Ectodermal cell (in vitro differentiated cells): ENCODE measurements at regions not wholly inside any gene's neighbourhood (a gene's known extent, or its start where the extent isn't known, plus 50 kb on each side); places are given as distances from the start of the nearest gene placed in this dataset.
"Not testable (repeated sequence)": the region's sequence is repeated elsewhere in the genome, so short reads cannot be mapped to it uniquely, and the experiment has no call there.

ENCODE experiments used
- H3K27ac ChIP-seq: 2 replicates; pipeline ENCODE4 v1.7.0; 2013; ENCODE audit warnings: mild to moderate bottlenecking, low read depth, low read length; ENCODE audit not compliant: insufficient read depth, poor library complexity, severe bottlenecking
- H3K27me3 ChIP-seq: 2 replicates; pipeline ENCODE4 v1.7.0; 2013; ENCODE audit warnings: mild to moderate bottlenecking, low read length; ENCODE audit not compliant: insufficient read depth, control insufficient read depth, poor library complexity, severe bottlenecking
- H3K36me3 ChIP-seq: one replicate; pipeline ENCODE4 v1.7.0; 2013; ENCODE audit warnings: low read length; ENCODE audit not compliant: control insufficient read depth, insufficient read depth
- H3K4me1 ChIP-seq: one replicate; pipeline ENCODE4 v1.7.0; 2013; ENCODE audit warnings: low read length; ENCODE audit not compliant: control insufficient read depth, insufficient read depth
- H3K4me3 ChIP-seq: 2 replicates; pipeline ENCODE4 v1.7.0; 2013; ENCODE audit warnings: low read depth, low read length, control low read depth; ENCODE audit not compliant: insufficient read depth
- H3K9me3 ChIP-seq: 2 replicates; pipeline ENCODE4 v1.7.0; 2013; ENCODE audit warnings: mild to moderate bottlenecking, low read length, moderate library complexity; ENCODE audit not compliant: control insufficient read depth
- WGBS, 2 experiments: methylation state at CpG; one replicate each; pipeline ENCODE4 v1.1.7; 2013; ENCODE audit warnings: missing lambda C conversion rate in 2 of 2; 5-methylcytosine and 5-hydroxymethylcytosine counted together

- H3K27ac ChIP-seq, result no peak overlapping the region
Measured at GRCh38 chr4:67342291-67342690, 203.0 kb downstream of the CENPC start.

GRCh38 chr4:67333664-67334063 is 211.6 kb downstream of the CENPC start:
- Histone ChIP-seq H3K4me3 (no peak overlapping the region), H3K4me1 (no peaks in the 10 kb centered on the region), H3K27ac (no peak overlapping the region), H3K9me3 (no peaks in the 10 kb centered on the region), H3K36me3 (no peaks in the 10 kb centered on the region), H3K27me3 (no peaks in the 10 kb centered on the region)
- WGBS, 2 experiments, result 93 to 94% methylated on average over 4 of the region's 4 CpGs

More at GRCh38 chr4:67342291-67342690, 203.0 kb downstream of the CENPC start:
- no peaks in the 10 kb centered on the region for H3K9me3 ChIP-seq
- H3K36me3 ChIP-seq, result no peaks in the 10 kb centered on the region
- WGBS, 2 experiments, result 94 to 100% methylated on average over 1 to 2 of the region's 2 CpGs
- no peak overlapping the region for H3K4me3 ChIP-seq
- H3K27me3 ChIP-seq, result no peaks in the 10 kb centered on the region
- no peaks in the 10 kb centered on the region for H3K4me1 ChIP-seq

- no peaks in the 10 kb centered on the region for H3K36me3 ChIP-seq
- no peaks in the 10 kb centered on the region for H3K4me1 ChIP-seq
- no peak overlapping the region for H3K27ac ChIP-seq
- H3K9me3 ChIP-seq, result no peaks in the 10 kb centered on the region
- H3K27me3 ChIP-seq, result no peaks in the 10 kb centered on the region
- 17 to 20% methylated on average over 4 of the region's 4 CpGs for WGBS, 2 experiments
- no peak overlapping the region for H3K4me3 ChIP-seq
Measured at GRCh38 chr4:67332627-67333026, 212.7 kb downstream of the CENPC start.

GRCh38 chr4:67328393-67328792 is 216.9 kb downstream of the CENPC start:
- Histone ChIP-seq H3K4me1 (no peaks in the 10 kb centered on the region), H3K4me3 (no peak overlapping the region), H3K27ac (no peak overlapping the region), H3K36me3 (no peaks in the 10 kb centered on the region), H3K27me3 (no peaks in the 10 kb centered on the region), H3K9me3 (no peaks in the 10 kb centered on the region)
- no CpG with 5 or more reads among the region's 1 CpG for WGBS, 2 experiments

- Histone ChIP-seq H3K27ac (no peak overlapping the region), H3K9me3 (no peaks in the 10 kb centered on the region), H3K4me3 (no peak overlapping the region), H3K36me3 (no peaks in the 10 kb centered on the region), H3K4me1 (no peaks in the 10 kb centered on the region), H3K27me3 (no peaks in the 10 kb centered on the region)
- WGBS, 2 experiments, result 0% methylated on average over 1 of the region's 2 CpGs
Measured at GRCh38 chr4:67328018-67328278, 217.4 kb downstream of the CENPC start.

GRCh38 chr4:67327245-67328017 is 217.9 kb downstream of the CENPC start:
- Histone ChIP-seq H3K27ac (no peak overlapping the region), H3K36me3 (no peaks in the 10 kb centered on the region)
- 10 to 15% methylated on average over 5 to 6 of the region's 6 CpGs for WGBS, 2 experiments

GRCh38 chr4:67325791-67326190 is 219.5 kb downstream of the CENPC start:
- Histone ChIP-seq H3K9me3 (no peaks in the 10 kb centered on the region), H3K27ac (no peak overlapping the region), H3K4me1 (no peaks in the 10 kb centered on the region), H3K27me3 (no peaks in the 10 kb centered on the region), H3K4me3 (no peak overlapping the region), H3K36me3 (no peaks in the 10 kb centered on the region)
- WGBS, 2 experiments, result 7 to 12% methylated on average over 2 of the region's 2 CpGs

More at GRCh38 chr4:67327245-67328017, 217.9 kb downstream of the CENPC start:
- Histone ChIP-seq H3K4me1 (no peaks in the 10 kb centered on the region), H3K27me3 (no peaks in the 10 kb centered on the region), H3K4me3 (no peak overlapping the region), H3K9me3 (no peaks in the 10 kb centered on the region)

- no peaks in the 10 kb centered on the region for H3K36me3 ChIP-seq
- no peak overlapping the region for H3K4me3 ChIP-seq
- 94 to 96% methylated on average over 3 of the region's 3 CpGs for WGBS, 2 experiments
- no peaks in the 10 kb centered on the region for H3K9me3 ChIP-seq
- no peaks in the 10 kb centered on the region for H3K4me1 ChIP-seq
- no peaks in the 10 kb centered on the region for H3K27me3 ChIP-seq
- H3K27ac ChIP-seq, result no peak overlapping the region
Measured at GRCh38 chr4:67320645-67321044, 224.7 kb downstream of the CENPC start.

GRCh38 chr4:67319607-67320006 is 225.7 kb downstream of the CENPC start:
- H3K36me3 ChIP-seq, H3K27me3 ChIP-seq, H3K4me1 ChIP-seq, H3K27ac ChIP-seq, H3K4me3 ChIP-seq, H3K9me3 ChIP-seq: not testable (repeated sequence)
- WGBS, 2 experiments, result 79 to 84% methylated on average over 4 of the region's 6 CpGs

GRCh38 chr4:67300497-67301185 is 244.7 kb downstream of the CENPC start:
- WGBS, 2 experiments, result 91 to 92% methylated on average over 11 of the region's 11 CpGs
- H3K9me3 ChIP-seq, H3K27me3 ChIP-seq, H3K27ac ChIP-seq, H3K4me3 ChIP-seq, H3K36me3 ChIP-seq, H3K4me1 ChIP-seq: not testable (repeated sequence)
